ENCODE measurements at regions not wholly inside any gene's neighbourhood (a gene's known extent, or its start where the extent isn't known, plus 50 kb on each side); places are given as distances from the start of the nearest gene placed in this dataset.
"Not testable (repeated sequence)": the region's sequence is repeated elsewhere in the genome, so short reads cannot be mapped to it uniquely, and the experiment has no call there.

DNA sequence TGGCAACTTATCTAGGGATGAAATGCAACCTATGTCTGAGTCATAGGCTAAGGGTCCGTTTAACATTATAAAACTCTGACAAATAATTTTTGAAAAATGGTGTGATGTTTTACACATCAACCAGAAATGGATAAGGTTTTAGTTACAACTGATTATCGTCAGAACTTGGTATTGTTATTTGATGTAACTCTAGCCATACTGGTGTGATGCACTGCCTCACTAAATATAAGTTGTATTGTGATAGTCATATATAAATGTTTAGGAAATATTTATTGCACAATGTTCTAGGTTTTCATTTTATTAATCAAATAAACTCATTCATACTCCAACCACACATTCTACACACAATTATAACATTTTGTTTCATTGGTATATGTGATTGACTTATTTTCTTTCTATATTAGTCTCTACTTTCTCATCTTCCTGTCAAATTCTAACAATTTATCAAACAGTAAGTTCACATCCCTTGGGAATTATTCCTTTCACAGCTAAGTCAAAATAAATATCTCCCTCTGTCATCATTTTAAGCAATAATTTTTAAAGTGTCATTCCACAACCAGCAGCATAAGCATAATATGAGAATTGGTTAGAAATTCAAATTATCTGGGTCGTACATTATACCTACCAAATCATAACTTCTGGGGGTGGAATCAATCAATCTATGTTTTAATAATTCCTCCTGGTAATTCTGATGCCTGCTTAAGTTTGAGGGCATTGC lies 873.9 kb downstream of the SLITRK1 start:
- no peak overlapping the region for H3K4me3 ChIP-seq
- no peak for DNase-seq (ENCODE audit: low read depth in 1 of 2, low spot score in 2 of 2)
- H3K9me3 ChIP-seq (replicated peaks), result no peaks in the 10 kb centered on the region
- H3K27me3 ChIP-seq (replicated peaks), result no peaks in the 10 kb centered on the region
- no peaks in the 10 kb centered on the region for H3K4me1 ChIP-seq (replicated peaks)
- no peaks in the 10 kb centered on the region for H3K36me3 ChIP-seq
- no peak overlapping the region for H3K27ac ChIP-seq

- no peaks in the 10 kb centered on the region for H3K27me3 ChIP-seq (replicated peaks)
- no peak overlapping the region for H3K27ac ChIP-seq
- DNase-seq (ENCODE audit: low read depth in 1 of 2, low spot score in 2 of 2), result no peak
- H3K4me1 ChIP-seq (replicated peaks), result no peaks in the 10 kb centered on the region
- no peaks in the 10 kb centered on the region for H3K36me3 ChIP-seq
- H3K9me3 ChIP-seq (replicated peaks), result no peaks in the 10 kb centered on the region
- no peak overlapping the region for H3K4me3 ChIP-seq
Measured at GRCh38 chr13:83007226-83007625, 875.0 kb downstream of the SLITRK1 start.

DNA sequence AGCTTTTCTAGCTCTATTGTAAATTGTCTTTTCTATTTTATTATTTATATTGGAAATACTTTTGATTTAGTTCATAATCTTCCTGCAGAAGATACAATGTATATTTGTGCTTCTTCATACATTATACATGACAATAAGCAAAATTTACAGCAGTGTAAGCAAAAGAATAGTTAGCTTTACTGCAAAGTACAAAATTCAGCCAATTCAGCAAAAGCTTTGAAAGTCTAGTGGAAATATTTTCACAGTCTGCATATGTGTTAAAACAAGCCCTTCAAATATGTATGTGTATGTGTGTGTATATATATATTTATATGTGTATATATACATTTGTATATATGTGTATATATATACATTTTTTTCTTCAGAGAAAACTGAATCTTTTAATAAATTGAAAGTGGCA lies 879.1 kb downstream of the SLITRK1 start:
- no peak for DNase-seq (ENCODE audit: low read depth in 1 of 2, low spot score in 2 of 2)
- no peak overlapping the region for H3K27ac ChIP-seq
- no peaks in the 10 kb centered on the region for H3K36me3 ChIP-seq
- H3K27me3 ChIP-seq (replicated peaks), result no peaks in the 10 kb centered on the region
- no peaks in the 10 kb centered on the region for H3K9me3 ChIP-seq (replicated peaks)
- no peaks in the 10 kb centered on the region for H3K4me1 ChIP-seq (replicated peaks)
- no peak overlapping the region for H3K4me3 ChIP-seq

GRCh38 chr13:82993417-82993816 lies 888.9 kb downstream of the SLITRK1 start:
- Histone ChIP-seq H3K4me3 (no peak overlapping the region), H3K36me3 (no peaks in the 10 kb centered on the region), H3K27me3 (replicated peaks) (no peaks in the 10 kb centered on the region), H3K9me3 (replicated peaks) (no peaks in the 10 kb centered on the region), H3K27ac (no peak overlapping the region), H3K4me1 (replicated peaks) (no peaks in the 10 kb centered on the region)
- DNase-seq (ENCODE audit: low read depth in 1 of 2, low spot score in 2 of 2), result no peak

- no peaks in the 10 kb centered on the region for H3K27me3 ChIP-seq (replicated peaks)
- H3K4me3 ChIP-seq, result no peak overlapping the region
- H3K9me3 ChIP-seq (replicated peaks), result no peaks in the 10 kb centered on the region
- no peak for DNase-seq (ENCODE audit: low read depth in 1 of 2, low spot score in 2 of 2)
- no peaks in the 10 kb centered on the region for H3K36me3 ChIP-seq
- H3K27ac ChIP-seq, result no peak overlapping the region
- no peaks in the 10 kb centered on the region for H3K4me1 ChIP-seq (replicated peaks)
Measured at GRCh38 chr13:82976499-82976898, 905.8 kb downstream of the SLITRK1 start.

- Histone ChIP-seq H3K36me3 (no peaks in the 10 kb centered on the region), H3K9me3 (replicated peaks) (no peaks in the 10 kb centered on the region), H3K27ac (no peak overlapping the region), H3K4me3 (no peak overlapping the region), H3K27me3 (replicated peaks) (no peaks in the 10 kb centered on the region), H3K4me1 (replicated peaks) (peaks cover 4% of the 10 kb centered on the region; the same call in 1 of the 2 replicates)
- peak in 1 of 2 experiments; percentile 18 for DNase-seq (ENCODE audit: low read depth in 1 of 2, low spot score in 2 of 2)
Measured at GRCh38 chr13:82963226-82964099, 918.8 kb downstream of the SLITRK1 start.

GRCh38 chr13:82962397-82962796 lies 919.9 kb downstream of the SLITRK1 start:
- Histone ChIP-seq H3K27me3 (replicated peaks) (no peaks in the 10 kb centered on the region), H3K36me3 (no peaks in the 10 kb centered on the region), H3K4me1 (replicated peaks) (peaks cover 4% of the 10 kb centered on the region; the same call in 1 of the 2 replicates), H3K4me3 (no peak overlapping the region), H3K9me3 (replicated peaks) (no peaks in the 10 kb centered on the region), H3K27ac (no peak overlapping the region)
- no peak for DNase-seq (ENCODE audit: low read depth in 1 of 2, low spot score in 2 of 2)

- H3K36me3 ChIP-seq, result no peaks in the 10 kb centered on the region
- H3K4me3 ChIP-seq, result no peak overlapping the region
- H3K27me3 ChIP-seq (replicated peaks), result no peaks in the 10 kb centered on the region
- peaks cover 4% of the 10 kb centered on the region; the same call in 1 of the 2 replicates for H3K4me1 ChIP-seq (replicated peaks)
- no peak overlapping the region for H3K27ac ChIP-seq
- H3K9me3 ChIP-seq (replicated peaks), result no peaks in the 10 kb centered on the region
- no peak for DNase-seq (ENCODE audit: low read depth in 1 of 2, low spot score in 2 of 2)
Measured at GRCh38 chr13:82961757-82962156, 920.5 kb downstream of the SLITRK1 start.

DNA sequence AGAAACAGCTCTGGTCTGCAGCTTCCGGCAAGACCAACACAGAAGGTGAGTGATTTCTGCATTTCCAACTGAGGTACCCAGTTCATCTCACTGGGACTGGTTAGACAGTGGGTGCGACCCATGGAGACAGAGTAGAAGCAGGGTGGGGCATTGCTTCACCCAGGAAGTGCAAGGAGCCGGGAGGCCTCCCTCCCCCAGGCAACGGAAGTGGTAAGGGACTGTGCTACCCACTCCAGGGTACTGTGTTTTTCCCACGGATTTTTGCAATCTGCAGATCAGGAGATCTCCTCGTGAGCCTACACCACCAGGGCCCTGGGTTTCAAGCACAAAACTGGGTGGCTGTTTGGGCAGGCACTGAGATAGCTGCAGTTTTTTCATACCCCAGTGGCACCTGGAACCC lies 929.9 kb downstream of the SLITRK1 start:
- H3K27me3 ChIP-seq (replicated peaks); H3K36me3 ChIP-seq; H3K4me3 ChIP-seq; DNase-seq (ENCODE audit: low read depth in 1 of 2, low spot score in 2 of 2); H3K9me3 ChIP-seq (replicated peaks); H3K27ac ChIP-seq; H3K4me1 ChIP-seq (replicated peaks): not testable (repeated sequence)

DNA sequence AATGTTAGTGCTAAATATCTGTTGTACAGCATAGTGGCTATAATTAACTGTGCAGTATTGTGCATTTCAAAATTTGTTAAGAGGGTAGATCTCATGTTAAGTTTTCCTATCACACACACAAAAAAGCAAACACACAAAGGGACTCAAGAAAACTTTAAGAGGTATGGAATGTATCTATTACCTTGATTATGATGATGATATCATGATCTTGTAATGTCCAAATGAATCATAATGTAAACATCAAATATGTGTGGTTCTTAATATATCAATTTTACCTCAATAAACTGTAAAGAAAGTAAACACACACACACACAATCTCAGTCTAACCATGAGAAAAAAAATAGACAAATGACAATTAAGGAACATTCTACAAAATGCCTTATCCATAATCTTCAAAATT lies 934.6 kb downstream of the SLITRK1 start:
- Histone ChIP-seq H3K36me3 (no peaks in the 10 kb centered on the region), H3K27ac (no peak overlapping the region), H3K27me3 (replicated peaks) (no peaks in the 10 kb centered on the region), H3K4me3 (no peak overlapping the region), H3K9me3 (replicated peaks) (no peaks in the 10 kb centered on the region), H3K4me1 (replicated peaks) (no peaks in the 10 kb centered on the region)
- DNase-seq (ENCODE audit: low read depth in 1 of 2, low spot score in 2 of 2), result no peak

DNA sequence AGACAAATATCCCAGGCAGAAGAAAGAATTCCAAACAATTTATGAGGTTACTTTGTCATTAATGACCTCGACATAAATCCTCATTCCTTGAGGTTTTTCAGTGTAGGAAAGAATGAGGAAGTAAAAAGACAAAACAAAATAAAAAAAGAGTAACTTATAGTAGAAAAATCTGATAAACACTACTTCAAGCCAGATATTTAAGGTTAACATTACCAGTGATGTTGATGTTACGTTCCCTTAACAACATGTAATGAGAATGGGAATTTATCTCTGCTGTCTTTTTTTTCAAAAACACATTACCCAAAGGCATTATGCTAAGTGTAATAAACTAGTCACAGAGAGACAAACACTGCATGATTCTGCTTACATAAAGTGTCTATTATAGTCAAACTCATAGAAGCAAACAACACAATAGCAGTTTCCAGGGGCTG lies 935.1 kb downstream of the SLITRK1 start:
- no peak for DNase-seq (ENCODE audit: low read depth in 1 of 2, low spot score in 2 of 2)

GRCh38 chr13:82938644-82939043 lies 943.6 kb downstream of the SLITRK1 start:
- H3K27me3 ChIP-seq (replicated peaks), result no peaks in the 10 kb centered on the region
- H3K9me3 ChIP-seq (replicated peaks), result no peaks in the 10 kb centered on the region; the same call in 1 of the 2 replicates
- peak in 1 of 2 experiments; percentile 45 for DNase-seq (ENCODE audit: low read depth in 1 of 2, low spot score in 2 of 2)
- no peak overlapping the region for H3K27ac ChIP-seq
- no peak overlapping the region for H3K4me3 ChIP-seq
- no peaks in the 10 kb centered on the region for H3K4me1 ChIP-seq (replicated peaks)
- H3K36me3 ChIP-seq, result no peaks in the 10 kb centered on the region

More for the DNA sequence above, 935.1 kb downstream of the SLITRK1 start:
- H3K4me3 ChIP-seq, result no peak overlapping the region
- no peak overlapping the region for H3K27ac ChIP-seq
- no peaks in the 10 kb centered on the region for H3K27me3 ChIP-seq (replicated peaks)
- no peaks in the 10 kb centered on the region for H3K36me3 ChIP-seq
- no peaks in the 10 kb centered on the region for H3K9me3 ChIP-seq (replicated peaks)
- H3K4me1 ChIP-seq (replicated peaks), result no peaks in the 10 kb centered on the region

DNA sequence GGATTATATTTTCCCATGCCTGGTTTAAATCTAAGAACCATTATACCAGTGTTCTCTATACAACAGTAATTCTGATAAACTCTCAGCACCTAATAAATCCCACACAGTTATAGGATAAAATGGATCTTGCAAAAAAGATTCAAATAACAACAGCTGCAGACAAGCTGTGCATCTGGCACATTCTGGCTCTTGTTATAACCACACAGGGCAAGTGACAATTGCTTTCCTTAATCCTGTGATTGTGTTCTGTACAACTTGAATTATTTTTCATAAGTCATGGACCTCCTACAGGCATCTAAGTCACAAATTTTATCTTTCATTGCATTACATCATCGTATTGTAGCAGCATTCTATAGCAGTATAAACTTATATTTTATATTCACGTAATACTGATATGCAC lies 948.3 kb downstream of the SLITRK1 start:
- H3K27ac ChIP-seq, result no peak overlapping the region
- H3K9me3 ChIP-seq (replicated peaks), result no peaks in the 10 kb centered on the region; the same call in 1 of the 2 replicates
- DNase-seq (ENCODE audit: low read depth in 1 of 2, low spot score in 2 of 2), result no peak
- H3K27me3 ChIP-seq (replicated peaks), result no peaks in the 10 kb centered on the region
- no peaks in the 10 kb centered on the region for H3K36me3 ChIP-seq
- H3K4me1 ChIP-seq (replicated peaks), result no peaks in the 10 kb centered on the region
- no peak overlapping the region for H3K4me3 ChIP-seq

DNA sequence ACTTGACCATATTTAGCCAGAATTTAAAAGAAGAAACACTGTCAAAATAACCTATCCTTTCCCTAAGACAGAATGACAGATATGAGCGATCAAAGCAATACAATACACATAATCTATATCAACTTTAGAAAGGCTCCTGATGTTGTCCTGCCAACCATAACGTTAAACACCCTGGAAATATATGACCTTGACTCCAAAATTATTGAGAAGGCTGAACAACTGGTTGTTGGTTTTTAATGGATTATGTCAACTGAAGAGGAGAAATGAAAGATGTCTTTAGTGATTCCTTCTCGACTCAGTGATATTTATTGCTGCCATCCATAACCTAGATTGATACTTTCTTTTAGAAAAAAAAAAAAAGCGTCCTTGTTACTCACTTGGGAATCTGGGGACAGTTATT lies 957.2 kb downstream of the SLITRK1 start:
- Histone ChIP-seq H3K36me3 (no peaks in the 10 kb centered on the region), H3K9me3 (replicated peaks) (no peaks in the 10 kb centered on the region), H3K27ac (no peak overlapping the region), H3K4me3 (no peak overlapping the region), H3K27me3 (replicated peaks) (no peaks in the 10 kb centered on the region; the same call in 1 of the 2 replicates), H3K4me1 (replicated peaks) (no peaks in the 10 kb centered on the region)
- DNase-seq (ENCODE audit: low read depth in 1 of 2, low spot score in 2 of 2), result no peak
